Ishikawa (cell line): ENCODE measurements at regions not wholly inside any gene's neighbourhood (a gene's known extent, or its start where the extent isn't known, plus 50 kb on each side); places are given as distances from the start of the nearest gene placed in this dataset.

ENCODE experiments used
- CEBPB ChIP-seq: IDR thresholded peaks from 2 replicates; pipeline ENCODE4 v1.6.1; 2012
- EGR1 ChIP-seq: IDR thresholded peaks from 2 replicates; pipeline ENCODE4 v1.6.1; 2012
- EP300 ChIP-seq: IDR thresholded peaks from 2 replicates; pipeline ENCODE4 v1.6.1; 2012; ENCODE audit warnings: borderline replicate concordance
- RAD21 ChIP-seq: IDR thresholded peaks from 2 replicates; pipeline ENCODE4 v1.6.1; 2012; ENCODE audit warnings: low read depth
- TAF1 ChIP-seq: IDR thresholded peaks from 2 replicates; pipeline ENCODE4 v1.6.1; 2012; ENCODE audit warnings: low read depth, mild to moderate bottlenecking
- TCF12 ChIP-seq: IDR thresholded peaks from 2 replicates; pipeline ENCODE4 v1.6.1; 2012; ENCODE audit warnings: low read depth
- TF ChIP-seq, protein P1 (sequence below): IDR thresholded peaks from 2 replicates; pipeline ENCODE4 v1.6.1; 2012
- TF ChIP-seq, protein P2 (sequence below): IDR thresholded peaks from 2 replicates; pipeline ENCODE4 v1.6.1; 2012; ENCODE audit warnings: low read depth, mild to moderate bottlenecking

DNA sequence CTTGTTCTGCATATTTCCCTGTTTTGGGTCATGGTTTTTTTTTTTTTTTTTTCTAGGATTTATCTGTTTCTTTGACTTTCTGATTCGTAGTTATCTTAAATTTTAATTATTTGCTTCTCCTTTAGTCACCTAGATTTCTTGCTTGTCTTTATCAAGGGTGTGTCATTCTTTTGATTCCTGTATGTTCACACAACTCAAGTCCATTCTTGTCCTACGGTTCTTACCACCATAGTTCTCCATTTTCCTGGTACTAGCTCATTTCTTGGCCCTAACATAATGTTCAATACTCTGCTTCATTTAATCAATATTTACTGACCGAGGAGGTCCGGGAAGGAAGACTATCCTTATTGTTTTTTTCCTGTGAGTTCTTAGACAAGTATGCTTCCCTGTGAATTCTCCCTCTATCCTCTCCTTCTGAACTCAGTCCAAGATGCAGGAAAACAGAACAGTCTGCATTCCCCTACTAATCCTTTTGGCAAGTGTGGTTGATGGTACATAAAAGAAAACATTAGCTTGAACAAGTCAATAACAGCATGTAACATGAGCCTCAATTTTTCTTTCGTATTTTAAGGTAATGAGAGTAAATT, 1346.4 kb upstream of the SEL1L start:
- TF ChIP-seq, protein P1, sequence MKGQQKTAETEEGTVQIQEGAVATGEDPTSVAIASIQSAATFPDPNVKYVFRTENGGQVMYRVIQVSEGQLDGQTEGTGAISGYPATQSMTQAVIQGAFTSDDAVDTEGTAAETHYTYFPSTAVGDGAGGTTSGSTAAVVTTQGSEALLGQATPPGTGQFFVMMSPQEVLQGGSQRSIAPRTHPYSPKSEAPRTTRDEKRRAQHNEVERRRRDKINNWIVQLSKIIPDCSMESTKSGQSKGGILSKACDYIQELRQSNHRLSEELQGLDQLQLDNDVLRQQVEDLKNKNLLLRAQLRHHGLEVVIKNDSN, result no peak
- no peak for TF ChIP-seq TAF1
- TF ChIP-seq RAD21, result no peak
- no peak for TF ChIP-seq EP300
- no peak for TF ChIP-seq CEBPB
- TF ChIP-seq, protein P2, sequence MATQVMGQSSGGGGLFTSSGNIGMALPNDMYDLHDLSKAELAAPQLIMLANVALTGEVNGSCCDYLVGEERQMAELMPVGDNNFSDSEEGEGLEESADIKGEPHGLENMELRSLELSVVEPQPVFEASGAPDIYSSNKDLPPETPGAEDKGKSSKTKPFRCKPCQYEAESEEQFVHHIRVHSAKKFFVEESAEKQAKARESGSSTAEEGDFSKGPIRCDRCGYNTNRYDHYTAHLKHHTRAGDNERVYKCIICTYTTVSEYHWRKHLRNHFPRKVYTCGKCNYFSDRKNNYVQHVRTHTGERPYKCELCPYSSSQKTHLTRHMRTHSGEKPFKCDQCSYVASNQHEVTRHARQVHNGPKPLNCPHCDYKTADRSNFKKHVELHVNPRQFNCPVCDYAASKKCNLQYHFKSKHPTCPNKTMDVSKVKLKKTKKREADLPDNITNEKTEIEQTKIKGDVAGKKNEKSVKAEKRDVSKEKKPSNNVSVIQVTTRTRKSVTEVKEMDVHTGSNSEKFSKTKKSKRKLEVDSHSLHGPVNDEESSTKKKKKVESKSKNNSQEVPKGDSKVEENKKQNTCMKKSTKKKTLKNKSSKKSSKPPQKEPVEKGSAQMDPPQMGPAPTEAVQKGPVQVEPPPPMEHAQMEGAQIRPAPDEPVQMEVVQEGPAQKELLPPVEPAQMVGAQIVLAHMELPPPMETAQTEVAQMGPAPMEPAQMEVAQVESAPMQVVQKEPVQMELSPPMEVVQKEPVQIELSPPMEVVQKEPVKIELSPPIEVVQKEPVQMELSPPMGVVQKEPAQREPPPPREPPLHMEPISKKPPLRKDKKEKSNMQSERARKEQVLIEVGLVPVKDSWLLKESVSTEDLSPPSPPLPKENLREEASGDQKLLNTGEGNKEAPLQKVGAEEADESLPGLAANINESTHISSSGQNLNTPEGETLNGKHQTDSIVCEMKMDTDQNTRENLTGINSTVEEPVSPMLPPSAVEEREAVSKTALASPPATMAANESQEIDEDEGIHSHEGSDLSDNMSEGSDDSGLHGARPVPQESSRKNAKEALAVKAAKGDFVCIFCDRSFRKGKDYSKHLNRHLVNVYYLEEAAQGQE, result no peak
- no peak for TF ChIP-seq TCF12
- no peak for TF ChIP-seq EGR1
